Ishikawa (cell line): ENCODE measurements at regions not wholly inside any gene's neighbourhood (a gene's known extent, or its start where the extent isn't known, plus 50 kb on each side); places are given as distances from the start of the nearest gene placed in this dataset.

Experiments
- CEBPB ChIP-seq: IDR thresholded peaks from 2 replicates; pipeline ENCODE4 v1.6.1; 2012
- CREB1 ChIP-seq: IDR thresholded peaks from 2 replicates; pipeline ENCODE4 v1.6.1; 2012; ENCODE audit warnings: low read depth
- EGR1 ChIP-seq: IDR thresholded peaks from 2 replicates; pipeline ENCODE4 v1.6.1; 2012
- EP300 ChIP-seq: IDR thresholded peaks from 2 replicates; pipeline ENCODE4 v1.6.1; 2012; ENCODE audit warnings: borderline replicate concordance
- FOXM1 ChIP-seq: IDR thresholded peaks from 2 replicates; pipeline ENCODE4 v1.6.1; 2012; ENCODE audit warnings: low read depth, borderline replicate concordance
- MAX ChIP-seq: IDR thresholded peaks from 2 replicates; pipeline ENCODE4 v1.6.1; 2012
- NFIC ChIP-seq: IDR thresholded peaks from 2 replicates; pipeline ENCODE4 v1.6.1; 2012
- RAD21 ChIP-seq: IDR thresholded peaks from 2 replicates; pipeline ENCODE4 v1.6.1; 2012; ENCODE audit warnings: low read depth
- TAF1 ChIP-seq: IDR thresholded peaks from 2 replicates; pipeline ENCODE4 v1.6.1; 2012; ENCODE audit warnings: low read depth, mild to moderate bottlenecking
- TCF12 ChIP-seq: IDR thresholded peaks from 2 replicates; pipeline ENCODE4 v1.6.1; 2012; ENCODE audit warnings: low read depth
- TEAD4 ChIP-seq: IDR thresholded peaks from 2 replicates; pipeline ENCODE4 v1.6.1; 2012
- YY1 ChIP-seq: IDR thresholded peaks from 2 replicates; pipeline ENCODE4 v1.6.1; 2012; ENCODE audit warnings: low read depth
- ZBTB7A ChIP-seq: IDR thresholded peaks from 2 replicates; pipeline ENCODE4 v1.6.1; 2012; ENCODE audit warnings: low read depth
- TF ChIP-seq, protein P1 (sequence below): IDR thresholded peaks from 2 replicates; pipeline ENCODE4 v1.6.1; 2012
- TF ChIP-seq, protein P2 (sequence below): IDR thresholded peaks from 2 replicates; pipeline ENCODE4 v1.6.1; 2012; ENCODE audit warnings: low read depth, mild to moderate bottlenecking

DNA sequence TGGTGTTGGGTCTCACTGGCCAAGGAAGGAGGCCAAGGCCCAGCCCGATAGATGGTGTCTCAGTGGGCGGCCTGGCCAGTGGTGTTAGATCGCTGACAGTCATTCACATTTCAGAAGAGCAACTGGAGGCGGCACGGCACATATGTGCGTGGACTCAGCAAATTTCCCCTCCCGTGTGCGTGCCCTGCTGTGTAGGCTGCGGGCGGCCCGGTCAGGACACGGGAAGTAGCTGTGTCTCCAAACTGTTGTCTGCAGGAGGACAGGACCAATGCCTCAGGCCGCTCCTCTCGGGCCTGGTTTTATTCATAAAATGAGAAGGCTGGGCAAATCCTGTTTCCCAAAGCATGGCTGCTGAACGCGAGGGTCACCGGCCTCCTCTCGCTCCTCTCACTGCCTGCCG is 711.7 kb downstream of the BRD1 start:
- TF ChIP-seq NFIC: no peak
- no peak for TF ChIP-seq MAX
- TF ChIP-seq EGR1: no peak

DNA sequence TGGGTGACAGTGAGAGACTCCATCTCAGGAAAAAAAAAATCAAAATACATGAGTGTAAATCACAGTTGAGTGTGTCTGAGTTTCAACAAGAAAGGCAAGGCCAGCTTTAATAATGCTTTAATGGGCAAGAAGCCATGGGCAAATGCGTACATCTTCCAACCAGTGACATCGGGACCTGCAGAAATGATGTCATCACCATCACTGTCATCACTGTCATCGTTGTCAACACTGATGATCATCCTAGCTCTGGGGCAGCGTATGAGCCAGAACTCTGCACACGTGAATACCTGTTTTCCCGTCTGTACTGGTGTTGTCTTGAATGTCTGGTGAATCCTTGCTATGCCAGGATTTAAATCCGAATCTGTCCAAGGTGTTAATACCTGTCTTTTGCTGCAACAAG is 712.5 kb downstream of the BRD1 start:
- no peak for TF ChIP-seq EGR1
- no peak for TF ChIP-seq NFIC
- no peak for TF ChIP-seq ZBTB7A
- TF ChIP-seq, protein P1, sequence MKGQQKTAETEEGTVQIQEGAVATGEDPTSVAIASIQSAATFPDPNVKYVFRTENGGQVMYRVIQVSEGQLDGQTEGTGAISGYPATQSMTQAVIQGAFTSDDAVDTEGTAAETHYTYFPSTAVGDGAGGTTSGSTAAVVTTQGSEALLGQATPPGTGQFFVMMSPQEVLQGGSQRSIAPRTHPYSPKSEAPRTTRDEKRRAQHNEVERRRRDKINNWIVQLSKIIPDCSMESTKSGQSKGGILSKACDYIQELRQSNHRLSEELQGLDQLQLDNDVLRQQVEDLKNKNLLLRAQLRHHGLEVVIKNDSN: no peak
- no peak for TF ChIP-seq YY1
- TF ChIP-seq RAD21: no peak
- TF ChIP-seq MAX: no peak

DNA sequence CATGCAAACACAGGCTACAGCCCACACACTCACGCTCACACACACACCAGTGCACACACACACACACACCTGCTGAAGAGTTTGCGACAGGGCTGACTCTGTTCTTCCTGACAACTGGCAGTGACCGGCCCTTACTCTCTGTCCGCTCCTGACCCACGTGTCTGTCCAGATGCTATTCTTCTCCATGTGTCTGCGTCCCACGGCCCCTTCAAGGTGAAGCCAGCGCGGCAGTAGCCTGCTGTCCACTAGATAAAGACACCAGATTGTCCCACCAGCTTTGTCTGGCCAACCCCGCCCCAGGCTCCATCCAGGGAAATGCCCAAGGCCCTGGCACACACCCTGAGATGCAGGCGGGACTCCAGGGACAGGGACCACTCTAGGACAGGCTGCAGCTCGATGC is 713.9 kb downstream of the BRD1 start:
- TF ChIP-seq MAX: no peak
- TF ChIP-seq NFIC: no peak
- TF ChIP-seq, protein P2, sequence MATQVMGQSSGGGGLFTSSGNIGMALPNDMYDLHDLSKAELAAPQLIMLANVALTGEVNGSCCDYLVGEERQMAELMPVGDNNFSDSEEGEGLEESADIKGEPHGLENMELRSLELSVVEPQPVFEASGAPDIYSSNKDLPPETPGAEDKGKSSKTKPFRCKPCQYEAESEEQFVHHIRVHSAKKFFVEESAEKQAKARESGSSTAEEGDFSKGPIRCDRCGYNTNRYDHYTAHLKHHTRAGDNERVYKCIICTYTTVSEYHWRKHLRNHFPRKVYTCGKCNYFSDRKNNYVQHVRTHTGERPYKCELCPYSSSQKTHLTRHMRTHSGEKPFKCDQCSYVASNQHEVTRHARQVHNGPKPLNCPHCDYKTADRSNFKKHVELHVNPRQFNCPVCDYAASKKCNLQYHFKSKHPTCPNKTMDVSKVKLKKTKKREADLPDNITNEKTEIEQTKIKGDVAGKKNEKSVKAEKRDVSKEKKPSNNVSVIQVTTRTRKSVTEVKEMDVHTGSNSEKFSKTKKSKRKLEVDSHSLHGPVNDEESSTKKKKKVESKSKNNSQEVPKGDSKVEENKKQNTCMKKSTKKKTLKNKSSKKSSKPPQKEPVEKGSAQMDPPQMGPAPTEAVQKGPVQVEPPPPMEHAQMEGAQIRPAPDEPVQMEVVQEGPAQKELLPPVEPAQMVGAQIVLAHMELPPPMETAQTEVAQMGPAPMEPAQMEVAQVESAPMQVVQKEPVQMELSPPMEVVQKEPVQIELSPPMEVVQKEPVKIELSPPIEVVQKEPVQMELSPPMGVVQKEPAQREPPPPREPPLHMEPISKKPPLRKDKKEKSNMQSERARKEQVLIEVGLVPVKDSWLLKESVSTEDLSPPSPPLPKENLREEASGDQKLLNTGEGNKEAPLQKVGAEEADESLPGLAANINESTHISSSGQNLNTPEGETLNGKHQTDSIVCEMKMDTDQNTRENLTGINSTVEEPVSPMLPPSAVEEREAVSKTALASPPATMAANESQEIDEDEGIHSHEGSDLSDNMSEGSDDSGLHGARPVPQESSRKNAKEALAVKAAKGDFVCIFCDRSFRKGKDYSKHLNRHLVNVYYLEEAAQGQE: no peak
- TF ChIP-seq ZBTB7A: no peak
- no peak for TF ChIP-seq TAF1
- no peak for TF ChIP-seq CEBPB
- no peak for TF ChIP-seq CREB1
- TF ChIP-seq FOXM1: no peak
- no peak for TF ChIP-seq YY1
- no peak for TF ChIP-seq EGR1
- TF ChIP-seq EP300: no peak
- TF ChIP-seq, protein P1: no peak
- TF ChIP-seq TCF12: no peak
- TF ChIP-seq RAD21: no peak

- TF ChIP-seq RAD21: no peak
- TF ChIP-seq TAF1: no peak
- no peak for TF ChIP-seq YY1
- TF ChIP-seq, protein P2: no peak
- no peak for TF ChIP-seq TEAD4
- TF ChIP-seq FOXM1: no peak
- TF ChIP-seq CREB1: no peak
- TF ChIP-seq TCF12: no peak
- no peak for TF ChIP-seq ZBTB7A
- no peak for TF ChIP-seq MAX
- TF ChIP-seq, protein P1: no peak
These were observed 714.7 kb downstream of the BRD1 start for GRCh38 chr22:49112661-49113626.

DNA sequence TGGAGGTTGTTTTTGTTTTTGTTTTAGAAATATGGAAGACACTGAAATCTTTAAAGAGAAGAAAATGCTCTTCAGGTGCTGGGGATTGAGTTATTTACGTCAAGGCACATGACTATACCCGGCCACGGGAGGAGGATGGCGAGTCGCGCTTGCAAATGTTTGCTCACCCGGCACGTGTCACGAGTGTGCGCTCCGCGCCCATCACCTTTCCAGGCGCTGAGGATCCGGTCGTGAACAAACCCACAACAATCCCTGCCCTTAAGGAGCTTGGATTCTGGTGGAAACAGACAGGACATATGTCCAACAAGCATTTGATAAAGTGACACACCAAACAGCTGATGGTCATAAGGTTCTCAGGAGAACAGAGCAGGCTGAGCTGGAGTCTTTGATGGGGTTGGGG is 715.5 kb downstream of the BRD1 start:
- TF ChIP-seq ZBTB7A (no peak), RAD21 (no peak), EGR1 (no peak), FOXM1 (no peak), TAF1 (no peak), CEBPB (no peak), YY1 (no peak), MAX (no peak)
- TF ChIP-seq, protein P2: no peak
